Fibroblast of lung (primary cell): ENCODE measurements at regions not wholly inside any gene's neighbourhood (a gene's known extent, or its start where the extent isn't known, plus 50 kb on each side); places are given as distances from the start of the nearest gene placed in this dataset.

Experiments
- EZH2 ChIP-seq: IDR thresholded peaks from 2 replicates; pipeline ENCODE4 v1.5.1; 2012; ENCODE audit warnings: low read length, control low read depth, mild to moderate bottlenecking; ENCODE audit errors: missing control alignments
- TF ChIP-seq, protein P1 (sequence below), 2 donors: IDR thresholded peaks in 1 of 2; conservative IDR thresholded peaks in 1 of 2; 1 replicate in 1 of 2; 2 replicates in 1 of 2; pipeline ENCODE4 v1.5.1; 2011 to 2012; ENCODE audit warnings: low read length in 2 of 2, control low read depth in 1 of 2, inconsistent platforms in 1 of 2, low read depth in 1 of 2, mild to moderate bottlenecking in 1 of 2

DNA sequence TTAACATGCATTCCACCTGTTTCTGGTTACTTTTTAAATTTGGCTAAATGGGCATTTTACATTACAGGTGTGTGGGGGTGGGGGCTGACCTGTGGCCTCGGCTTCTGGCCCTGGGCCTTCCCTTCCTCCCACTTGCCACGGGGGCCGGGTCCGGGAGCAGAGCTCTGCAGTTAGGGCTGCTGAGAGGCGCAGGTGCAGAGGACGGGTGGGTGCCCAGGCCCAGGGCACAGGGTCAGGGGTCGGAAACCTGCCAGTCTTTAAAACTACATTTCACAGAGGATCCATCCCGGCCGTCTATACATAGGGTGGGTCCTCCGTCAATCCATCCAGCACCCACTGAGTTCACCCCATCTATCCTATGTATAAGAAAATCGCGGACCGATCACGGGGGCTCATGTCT lies 106.5 kb upstream of the INSIG1 start:
- TF ChIP-seq, protein P1, sequence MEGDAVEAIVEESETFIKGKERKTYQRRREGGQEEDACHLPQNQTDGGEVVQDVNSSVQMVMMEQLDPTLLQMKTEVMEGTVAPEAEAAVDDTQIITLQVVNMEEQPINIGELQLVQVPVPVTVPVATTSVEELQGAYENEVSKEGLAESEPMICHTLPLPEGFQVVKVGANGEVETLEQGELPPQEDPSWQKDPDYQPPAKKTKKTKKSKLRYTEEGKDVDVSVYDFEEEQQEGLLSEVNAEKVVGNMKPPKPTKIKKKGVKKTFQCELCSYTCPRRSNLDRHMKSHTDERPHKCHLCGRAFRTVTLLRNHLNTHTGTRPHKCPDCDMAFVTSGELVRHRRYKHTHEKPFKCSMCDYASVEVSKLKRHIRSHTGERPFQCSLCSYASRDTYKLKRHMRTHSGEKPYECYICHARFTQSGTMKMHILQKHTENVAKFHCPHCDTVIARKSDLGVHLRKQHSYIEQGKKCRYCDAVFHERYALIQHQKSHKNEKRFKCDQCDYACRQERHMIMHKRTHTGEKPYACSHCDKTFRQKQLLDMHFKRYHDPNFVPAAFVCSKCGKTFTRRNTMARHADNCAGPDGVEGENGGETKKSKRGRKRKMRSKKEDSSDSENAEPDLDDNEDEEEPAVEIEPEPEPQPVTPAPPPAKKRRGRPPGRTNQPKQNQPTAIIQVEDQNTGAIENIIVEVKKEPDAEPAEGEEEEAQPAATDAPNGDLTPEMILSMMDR (conservative IDR thresholded peaks at IDR 0.05 in 1 of 2, IDR thresholded peaks at IDR 0.05 in 1 of 2; ENCODE audit: low read depth in 1 of 2, low read length in 2 of 2) = no peak
- no peak for TF ChIP-seq EZH2
